ENCODE measurements at regions not wholly inside any gene's neighbourhood (a gene's known extent, or its start where the extent isn't known, plus 50 kb on each side); places are given as distances from the start of the nearest gene placed in this dataset.

DNA sequence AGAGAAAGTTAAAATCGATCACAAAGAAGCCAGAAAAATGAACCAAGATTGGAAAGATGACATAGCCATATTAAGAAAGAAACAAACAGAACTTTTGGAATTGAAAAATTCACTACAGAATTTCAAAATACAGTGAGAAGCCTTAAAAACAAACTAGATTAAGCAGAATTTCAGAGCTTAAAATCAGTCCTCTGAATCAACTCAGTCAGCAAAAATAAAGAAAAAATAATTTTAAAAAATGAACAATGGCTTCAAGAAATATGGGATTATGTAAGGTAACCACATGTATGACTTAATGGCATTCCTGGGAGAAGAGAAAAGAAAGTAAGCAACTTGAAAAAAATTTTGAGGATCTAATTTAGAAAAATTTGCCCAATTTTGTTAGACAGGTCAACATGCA is 696.2 kb downstream of the TSN start:
- peaks cover 4% of the 10 kb centered on the region for H3K9me3 ChIP-seq
- DNase-seq (ENCODE audit: low spot score) = no peak
- H3K27me3 ChIP-seq (replicated peaks; ENCODE audit: insufficient read depth) = no peaks in the 10 kb centered on the region
- no peak overlapping the region for H3K4me3 ChIP-seq
- ATAC-seq (ENCODE audit: insufficient number of reproducible peaks, low FRiP score, low read depth) = no peak
- no peaks in the 10 kb centered on the region for H3K4me1 ChIP-seq (ENCODE audit: control insufficient read depth in 1 of 2, low read depth in 2 of 2)
- no peak overlapping the region for H3K27ac ChIP-seq
- TF ChIP-seq, protein P1, sequence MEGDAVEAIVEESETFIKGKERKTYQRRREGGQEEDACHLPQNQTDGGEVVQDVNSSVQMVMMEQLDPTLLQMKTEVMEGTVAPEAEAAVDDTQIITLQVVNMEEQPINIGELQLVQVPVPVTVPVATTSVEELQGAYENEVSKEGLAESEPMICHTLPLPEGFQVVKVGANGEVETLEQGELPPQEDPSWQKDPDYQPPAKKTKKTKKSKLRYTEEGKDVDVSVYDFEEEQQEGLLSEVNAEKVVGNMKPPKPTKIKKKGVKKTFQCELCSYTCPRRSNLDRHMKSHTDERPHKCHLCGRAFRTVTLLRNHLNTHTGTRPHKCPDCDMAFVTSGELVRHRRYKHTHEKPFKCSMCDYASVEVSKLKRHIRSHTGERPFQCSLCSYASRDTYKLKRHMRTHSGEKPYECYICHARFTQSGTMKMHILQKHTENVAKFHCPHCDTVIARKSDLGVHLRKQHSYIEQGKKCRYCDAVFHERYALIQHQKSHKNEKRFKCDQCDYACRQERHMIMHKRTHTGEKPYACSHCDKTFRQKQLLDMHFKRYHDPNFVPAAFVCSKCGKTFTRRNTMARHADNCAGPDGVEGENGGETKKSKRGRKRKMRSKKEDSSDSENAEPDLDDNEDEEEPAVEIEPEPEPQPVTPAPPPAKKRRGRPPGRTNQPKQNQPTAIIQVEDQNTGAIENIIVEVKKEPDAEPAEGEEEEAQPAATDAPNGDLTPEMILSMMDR (IDR thresholded peaks at IDR 0.05) = no peak
- no peaks in the 10 kb centered on the region for H3K36me3 ChIP-seq

DNA sequence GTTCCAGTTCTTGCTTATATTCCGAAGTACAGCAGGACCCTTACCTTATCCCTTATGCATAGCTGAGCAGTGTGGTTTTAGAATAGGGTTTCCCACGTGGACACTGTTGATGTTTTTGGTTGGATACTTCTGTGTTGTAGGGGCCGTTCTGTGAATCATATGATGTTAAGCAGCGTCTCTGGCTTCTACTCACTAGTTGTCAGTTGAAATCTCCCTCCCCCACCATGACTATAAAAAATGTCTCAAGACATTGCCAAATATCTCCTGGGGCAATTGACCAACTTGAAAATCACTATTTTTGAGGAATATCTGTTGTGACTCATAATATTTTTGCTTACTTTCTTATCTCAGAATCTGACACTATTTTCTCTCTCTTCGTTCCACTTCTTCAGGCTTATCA is 713.7 kb downstream of the TSN start:
- TF ChIP-seq, protein P1 (IDR thresholded peaks at IDR 0.05) = no peak
- ATAC-seq (ENCODE audit: insufficient number of reproducible peaks, low FRiP score, low read depth) = no peak
- Histone ChIP-seq H3K36me3 (no peaks in the 10 kb centered on the region), H3K4me1 (ENCODE audit: control insufficient read depth in 1 of 2, low read depth in 2 of 2) (no peaks in the 10 kb centered on the region), H3K4me3 (no peak overlapping the region), H3K9me3 (no peaks in the 10 kb centered on the region), H3K27ac (no peak overlapping the region), H3K27me3 (replicated peaks; ENCODE audit: insufficient read depth) (no peaks in the 10 kb centered on the region)
- no peak for DNase-seq (ENCODE audit: low spot score)

DNA sequence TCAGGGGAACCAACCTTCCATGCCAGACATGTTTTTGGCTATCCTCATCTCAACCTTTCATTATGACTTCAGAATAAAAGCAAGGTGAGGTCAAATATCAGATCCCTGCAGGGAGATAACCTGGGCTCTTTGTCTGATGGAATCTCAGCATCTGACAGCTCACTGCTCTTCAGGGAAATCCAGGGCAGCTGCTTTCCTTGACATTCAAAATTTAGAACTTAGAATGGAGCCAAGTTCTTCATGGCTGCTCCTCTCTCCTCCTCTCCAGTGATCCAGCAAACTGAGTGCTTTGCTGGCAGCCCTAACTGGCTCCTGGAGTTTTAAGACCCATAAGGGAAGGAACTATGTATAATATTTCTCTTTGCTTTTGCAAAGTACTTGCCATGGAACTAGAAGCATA is 716.3 kb downstream of the TSN start:
- Histone ChIP-seq H3K36me3 (no peaks in the 10 kb centered on the region), H3K27me3 (replicated peaks; ENCODE audit: insufficient read depth) (no peaks in the 10 kb centered on the region), H3K9me3 (no peaks in the 10 kb centered on the region), H3K4me1 (ENCODE audit: control insufficient read depth in 1 of 2, low read depth in 2 of 2) (no peaks in the 10 kb centered on the region), H3K27ac (no peak overlapping the region), H3K4me3 (no peak overlapping the region)
- DNase-seq (ENCODE audit: low spot score) (no peak), ATAC-seq (ENCODE audit: insufficient number of reproducible peaks, low FRiP score, low read depth) (no peak)
- TF ChIP-seq, protein P1 (IDR thresholded peaks at IDR 0.05) = no peak

DNA sequence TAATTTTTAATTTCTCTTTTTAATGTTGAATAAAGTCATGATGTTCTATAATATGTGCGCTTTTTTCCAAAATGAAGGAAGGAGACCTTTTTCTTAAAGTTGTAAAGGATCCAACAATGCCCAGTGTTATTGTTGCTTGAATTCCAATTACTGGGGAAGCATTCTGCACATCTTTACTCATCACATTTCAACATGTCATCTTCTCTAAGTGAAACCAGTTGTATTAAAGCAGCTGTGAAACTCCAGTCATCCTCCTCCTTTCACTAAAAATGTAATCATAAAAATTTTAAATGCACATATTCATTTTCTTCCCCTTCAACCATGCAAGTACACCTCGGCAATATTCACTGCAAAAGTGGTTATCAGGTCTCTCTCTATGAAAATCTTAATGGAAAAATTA is 722.7 kb downstream of the TSN start:
- DNase-seq (ENCODE audit: low spot score) (no peak), ATAC-seq (ENCODE audit: insufficient number of reproducible peaks, low FRiP score, low read depth) (no peak)
- Histone ChIP-seq H3K27ac (no peak overlapping the region), H3K4me3 (no peak overlapping the region), H3K36me3 (no peaks in the 10 kb centered on the region), H3K9me3 (no peaks in the 10 kb centered on the region), H3K27me3 (replicated peaks; ENCODE audit: insufficient read depth) (no peaks in the 10 kb centered on the region), H3K4me1 (ENCODE audit: control insufficient read depth in 1 of 2, low read depth in 2 of 2) (no peaks in the 10 kb centered on the region)
- TF ChIP-seq, protein P1 (IDR thresholded peaks at IDR 0.05) = no peak

DNA sequence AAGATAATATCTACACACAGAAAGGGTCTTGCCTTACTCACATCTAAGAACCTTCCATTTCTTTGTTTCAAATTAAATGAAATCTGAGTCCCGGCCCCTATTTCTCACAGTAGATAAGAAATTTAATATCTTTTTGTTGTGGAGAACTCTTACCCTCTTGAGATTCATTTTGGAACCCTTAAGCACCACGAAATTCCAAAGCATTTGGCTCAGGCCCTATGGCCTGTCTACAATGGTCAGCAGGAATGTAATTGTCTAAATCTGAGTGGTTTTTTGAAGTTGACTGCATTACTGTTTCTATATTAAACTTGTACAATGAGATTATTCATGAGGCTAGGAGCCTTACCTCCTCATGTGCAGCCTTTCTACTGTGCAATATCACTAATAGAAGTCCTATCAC is 723.3 kb downstream of the TSN start:
- DNase-seq (ENCODE audit: low spot score) (no peak), ATAC-seq (ENCODE audit: insufficient number of reproducible peaks, low FRiP score, low read depth) (no peak)
- H3K27me3 ChIP-seq (replicated peaks; ENCODE audit: insufficient read depth) = no peaks in the 10 kb centered on the region
- no peaks in the 10 kb centered on the region for H3K36me3 ChIP-seq
- no peaks in the 10 kb centered on the region for H3K9me3 ChIP-seq
- TF ChIP-seq, protein P1 (IDR thresholded peaks at IDR 0.05) = no peak
- no peak overlapping the region for H3K27ac ChIP-seq
- no peaks in the 10 kb centered on the region for H3K4me1 ChIP-seq (ENCODE audit: control insufficient read depth in 1 of 2, low read depth in 2 of 2)
- no peak overlapping the region for H3K4me3 ChIP-seq
